Breast epithelium (tissue), 3 donors: ENCODE measurements at regions not wholly inside any gene's neighbourhood (a gene's known extent, or its start where the extent isn't known, plus 50 kb on each side); places are given as distances from the start of the nearest gene placed in this dataset.

Experiments used
- CTCF ChIP-seq, 3 donors: fragments of 450-650 bp; IDR thresholded peaks; one replicate each; pipeline ENCODE4 v1.5.1; 2016 to 2017; ENCODE audit warnings: antibody characterized with exemption in 3 of 3, mild to moderate bottlenecking in 3 of 3, moderate library complexity in 3 of 3
- POLR2A ChIP-seq: fragments of 450-650 bp; IDR thresholded peaks from one replicate; pipeline ENCODE4 v1.6.1; 2016; ENCODE audit warnings: antibody characterized with exemption, mild to moderate bottlenecking, moderate library complexity
- POLR2AphosphoS5 ChIP-seq, 3 donors: sonication (generic); formaldehyde crosslinking; IDR thresholded peaks; one replicate each; pipeline ENCODE4 v1.6.1; 2017; ENCODE audit warnings: antibody characterized with exemption in 3 of 3

GRCh38 chr4:116598155-116598979, 487.0 kb downstream of the TRAM1L1 start:
- TF ChIP-seq CTCF (IDR thresholded peaks at IDR 0.05) (no peak), POLR2A (no peak), POLR2AphosphoS5 (IDR thresholded peaks at IDR 0.05) (no peak)
